CD4-positive, alpha-beta T cell treated with Interleukin-4 for 1 hour (primary cell): ENCODE measurements at regions not wholly inside any gene's neighbourhood (a gene's known extent, or its start where the extent isn't known, plus 50 kb on each side); places are given as distances from the start of the nearest gene placed in this dataset.
"Not testable (repeated sequence)": the region's sequence is repeated elsewhere in the genome, so short reads cannot be mapped to it uniquely, and the experiment has no call there.

ENCODE experiments used
- DNase-seq, 2 donors: peaks; one replicate each; pipeline ENCODE4 v3.0.0-alpha.2; 2020 to 2022

DNA sequence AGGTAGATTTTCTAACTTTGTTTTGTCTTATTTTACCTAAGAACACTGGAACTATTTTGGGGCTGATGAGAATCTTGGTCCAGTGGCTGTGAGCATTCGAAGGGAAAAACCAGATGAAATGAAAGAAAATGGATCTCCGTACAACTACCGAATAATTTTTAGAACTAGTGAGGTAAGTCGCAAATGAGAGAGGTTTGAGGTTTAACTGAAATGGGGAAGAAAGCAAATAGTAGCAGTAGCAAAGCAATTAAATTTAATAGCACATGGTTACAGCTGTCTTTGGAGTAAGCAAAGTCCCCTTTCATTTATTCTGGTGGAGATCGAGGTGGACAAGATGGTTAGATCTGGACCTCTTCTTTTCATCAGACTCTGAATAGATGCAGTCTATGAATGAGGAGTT is 313.5 kb upstream of the RGS6 start:
- DNase-seq: no peak

DNA sequence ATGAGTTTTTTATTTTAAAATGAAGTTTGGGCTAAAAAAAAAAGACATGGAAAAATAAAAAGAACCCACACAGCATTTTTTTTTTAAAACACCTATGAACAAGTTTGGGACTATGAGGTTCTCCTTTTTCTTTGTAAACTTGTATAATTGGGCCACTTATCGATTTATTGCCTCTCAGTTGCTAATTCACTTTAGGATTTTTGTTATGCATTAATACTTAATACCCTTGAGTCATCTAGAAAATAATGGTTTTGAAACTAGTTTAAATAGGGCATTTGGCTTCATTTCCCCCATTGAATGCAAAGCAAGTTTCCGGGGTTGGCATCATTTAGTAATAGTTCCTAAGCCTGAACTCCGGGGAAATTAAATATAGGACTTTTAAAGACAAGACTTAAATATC is 312.8 kb upstream of the RGS6 start:
- no peak for DNase-seq

DNA sequence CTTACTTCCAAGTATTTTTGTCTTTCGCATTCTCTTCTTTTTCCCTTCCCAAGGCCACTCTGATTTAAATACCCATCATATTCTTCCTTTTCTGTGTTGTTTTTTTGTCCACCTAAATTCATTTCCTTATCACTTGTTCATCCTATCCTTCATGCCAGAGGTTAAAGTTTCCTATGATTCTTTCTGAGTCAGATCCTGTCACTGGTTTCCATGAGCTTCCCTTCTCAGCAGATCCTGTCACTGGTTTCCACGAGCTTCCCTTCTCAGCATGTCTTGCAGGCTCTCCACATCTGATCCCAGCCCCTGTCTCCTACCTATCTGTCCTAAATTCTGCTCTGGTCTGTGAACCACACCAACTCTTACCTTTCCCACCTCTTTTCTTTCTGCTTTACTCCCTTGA is 311.8 kb upstream of the RGS6 start:
- DNase-seq: no peak

DNA sequence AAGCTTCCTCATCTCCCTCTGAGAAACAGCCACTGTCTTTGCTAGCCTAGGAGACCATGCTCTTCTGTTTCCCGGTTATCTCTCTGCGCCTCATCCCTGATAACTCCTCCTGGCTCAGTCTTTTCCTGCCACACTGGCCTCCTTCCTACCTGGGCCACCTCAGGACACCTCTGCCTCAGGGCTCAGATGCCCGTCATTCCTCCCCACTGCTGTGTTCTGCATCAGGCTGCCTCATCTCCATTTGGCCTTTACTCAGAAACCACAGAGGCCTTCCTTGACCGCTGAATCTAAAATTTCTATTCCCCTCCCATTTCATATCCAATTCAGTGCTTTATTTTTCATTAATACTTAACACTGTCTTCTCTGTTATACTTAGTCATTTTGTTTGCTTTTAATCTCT is 311.0 kb upstream of the RGS6 start:
- no peak for DNase-seq

DNA sequence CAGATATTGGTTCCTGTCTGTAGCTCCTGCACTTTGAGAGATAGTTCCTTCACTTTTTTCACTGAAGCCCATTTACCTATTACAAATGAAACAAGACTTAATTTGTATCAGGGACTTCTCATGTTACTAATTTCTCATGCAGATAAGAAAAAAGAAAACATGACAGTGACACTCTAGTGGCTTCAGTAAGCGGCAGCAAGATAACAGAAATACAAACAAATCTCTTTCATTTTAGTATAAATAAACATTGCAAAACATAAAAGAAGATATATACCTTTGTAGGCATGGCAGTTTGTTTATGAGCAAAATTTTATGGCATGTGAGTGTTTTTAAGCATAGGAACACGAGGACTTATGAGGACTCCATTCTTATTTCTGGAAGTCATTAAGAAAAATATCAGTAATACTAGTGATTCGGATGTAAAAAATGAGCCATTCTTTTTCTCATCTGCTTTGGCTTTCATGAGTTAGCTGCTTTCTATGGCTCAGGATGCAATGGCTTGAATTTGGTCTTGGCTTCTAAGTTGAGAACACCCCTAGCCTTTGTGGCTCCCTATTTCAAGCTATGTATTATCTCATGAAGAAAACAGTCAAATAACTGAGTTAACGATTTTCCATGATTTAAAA is 310.1 kb upstream of the RGS6 start:
- DNase-seq: no peak

DNA sequence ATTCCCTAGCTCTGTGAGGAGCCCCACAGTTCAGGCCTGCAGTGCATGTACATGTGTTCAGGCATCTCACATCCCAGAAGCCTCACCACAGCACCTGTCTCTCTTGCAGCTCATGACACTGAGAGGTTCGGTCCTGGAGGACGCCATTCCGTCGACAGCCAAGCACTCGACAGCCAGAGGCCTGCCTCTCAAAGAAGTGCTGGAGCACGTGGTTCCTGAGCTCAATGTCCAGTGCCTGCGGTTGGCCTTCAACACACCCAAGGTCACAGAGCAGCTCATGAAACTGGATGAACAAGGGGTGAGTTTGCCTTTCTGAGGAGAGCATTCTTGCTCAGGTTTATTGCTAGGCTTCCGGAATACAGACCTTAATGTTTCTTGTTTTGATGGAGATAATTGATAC is 308.3 kb upstream of the RGS6 start:
- DNase-seq: no peak

DNA sequence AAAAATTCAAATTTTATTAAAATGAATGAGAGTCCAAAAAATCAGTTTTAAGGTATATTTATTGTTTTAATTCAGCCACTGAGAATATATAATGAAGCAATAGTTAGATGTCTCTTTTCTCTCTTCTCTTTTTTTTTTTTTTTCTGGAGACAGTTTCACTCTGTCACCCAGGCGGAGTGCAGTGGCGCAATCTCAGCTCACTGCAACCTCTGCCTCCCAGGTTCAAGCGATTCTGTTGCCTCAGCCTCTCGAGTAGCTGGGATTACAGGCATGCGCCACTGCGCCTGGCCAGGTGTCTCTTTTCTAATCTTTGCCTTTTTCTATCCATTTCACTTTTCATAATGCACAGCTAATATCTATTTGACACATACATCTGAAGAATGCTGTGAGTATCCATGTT is 307.1 kb upstream of the RGS6 start:
- no peak for DNase-seq

DNA sequence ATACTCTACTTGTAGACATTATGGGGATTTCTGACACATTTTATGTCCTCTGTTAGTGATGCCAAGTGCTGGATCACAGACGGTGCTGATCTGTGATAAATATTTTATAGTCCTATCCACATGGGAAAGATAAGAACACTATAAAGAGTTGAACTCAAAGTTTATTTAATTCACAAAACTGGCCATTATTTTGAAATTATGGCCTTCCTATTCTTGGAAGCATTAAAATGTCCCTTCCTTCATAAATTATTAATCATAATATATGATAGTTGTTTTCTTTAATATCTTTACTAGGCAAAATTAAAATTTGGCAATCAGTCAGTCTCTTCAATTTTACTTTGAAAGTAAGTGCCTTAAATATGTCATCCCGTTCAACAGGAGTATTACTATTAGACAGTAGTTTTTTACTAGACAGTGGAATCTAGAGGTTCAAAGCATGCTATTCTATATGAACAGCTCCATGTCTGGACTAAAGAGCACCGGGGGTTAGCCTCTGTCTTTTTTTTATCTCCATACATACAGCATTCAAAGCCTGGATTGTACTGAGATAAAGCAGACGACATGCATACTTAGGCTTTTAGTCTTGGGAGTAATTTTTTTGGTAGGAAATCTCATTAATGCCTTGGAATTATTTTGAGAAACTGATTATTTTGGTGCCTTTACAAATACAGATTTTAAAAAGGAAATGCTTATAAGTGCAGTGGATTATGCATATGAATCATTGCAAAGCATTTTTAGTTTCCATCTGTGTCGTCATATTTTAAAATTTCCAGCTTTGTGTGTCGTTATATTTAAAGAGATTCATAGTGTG is 306.1 kb upstream of the RGS6 start:
- no peak for DNase-seq

DNA sequence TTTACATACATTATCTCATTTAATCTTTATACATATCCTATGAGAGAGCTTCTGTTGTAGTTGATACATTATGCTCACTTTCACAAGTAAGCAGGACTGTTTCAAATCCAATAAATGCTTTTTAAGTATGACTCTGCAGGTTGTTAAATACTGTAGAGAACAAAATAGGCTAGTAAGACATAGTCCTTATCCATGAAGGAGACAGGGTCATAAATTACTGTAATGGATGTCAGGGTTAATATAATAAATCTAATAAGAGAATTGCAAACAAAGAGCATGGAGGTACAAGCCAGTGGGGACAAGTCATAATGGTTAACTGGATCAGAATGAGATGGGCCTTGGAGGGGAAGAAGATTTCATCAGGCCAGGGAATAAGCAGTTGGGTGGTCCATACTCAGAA is 303.8 kb upstream of the RGS6 start:
- no peak for DNase-seq

DNA sequence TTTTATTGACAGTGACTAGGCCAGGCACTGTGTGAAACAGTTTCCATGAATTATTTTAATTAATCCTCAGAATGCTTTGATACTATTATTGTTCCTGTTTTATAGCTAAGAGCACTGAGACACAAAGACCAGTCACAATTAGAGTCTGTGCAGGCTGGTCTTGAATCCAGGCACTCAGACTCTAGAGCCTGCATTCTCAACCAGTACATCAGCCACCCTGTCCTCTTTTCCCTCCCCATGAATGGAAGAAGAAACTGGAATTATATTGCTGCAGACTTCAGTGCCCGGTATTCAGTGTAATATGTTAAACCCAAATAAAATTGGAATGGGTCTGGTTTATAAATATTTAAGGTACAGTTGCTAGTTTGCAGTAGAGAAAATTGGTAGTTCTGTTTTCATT is 303.0 kb upstream of the RGS6 start:
- no peak for DNase-seq

DNA sequence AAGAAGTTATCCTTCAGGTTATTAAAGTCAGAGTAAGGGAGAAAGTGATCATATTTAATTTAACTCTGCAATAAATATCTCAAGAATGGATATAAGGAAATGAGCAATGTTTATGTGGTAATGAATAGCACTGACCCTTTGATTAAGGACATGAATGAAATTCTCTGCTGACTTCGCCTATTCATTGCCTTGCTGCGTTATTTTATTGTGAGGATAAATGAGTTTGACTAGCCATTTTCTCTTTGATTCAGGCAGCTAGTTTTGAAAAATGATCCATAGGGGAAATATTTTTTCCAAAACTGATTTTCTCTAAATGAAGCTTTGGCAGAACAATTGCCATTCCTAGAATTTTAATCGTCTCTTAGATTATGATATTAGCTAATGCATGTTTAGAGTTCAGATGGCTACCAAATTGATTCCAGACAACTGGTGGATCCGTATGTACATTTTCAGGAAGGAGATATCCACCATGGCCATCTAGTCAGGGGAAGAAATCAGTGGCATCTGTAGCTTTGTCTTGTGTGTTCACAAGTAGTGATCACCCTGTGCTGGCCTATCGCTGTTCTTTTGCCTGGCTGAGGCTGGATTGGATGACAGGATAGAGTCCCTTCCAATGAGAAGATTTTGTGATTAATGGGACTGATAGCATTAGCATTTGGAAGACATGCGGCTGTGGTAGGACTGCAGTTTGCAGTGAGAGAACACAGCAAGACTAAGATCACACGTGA is 302.3 kb upstream of the RGS6 start:
- no peak for DNase-seq

DNA sequence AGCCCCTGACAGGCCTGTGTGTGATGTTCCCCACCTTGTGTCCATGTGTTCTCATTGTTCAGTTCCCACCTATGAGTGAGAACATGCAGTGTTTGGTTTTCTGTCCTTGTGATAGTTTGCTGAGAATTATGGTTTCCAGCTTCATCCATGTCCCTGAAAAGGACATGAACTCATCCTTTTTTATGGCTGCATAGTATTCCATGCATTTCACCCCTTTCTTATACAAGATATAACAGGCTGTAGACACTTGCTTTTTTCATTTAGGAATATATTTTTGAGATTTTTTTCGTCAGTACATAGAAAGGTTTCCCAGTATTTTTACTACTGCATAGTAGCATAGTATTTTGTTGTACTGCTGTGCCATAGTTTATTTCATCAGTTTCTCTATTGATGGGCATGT is 301.2 kb upstream of the RGS6 start:
- DNase-seq: not testable (repeated sequence)

DNA sequence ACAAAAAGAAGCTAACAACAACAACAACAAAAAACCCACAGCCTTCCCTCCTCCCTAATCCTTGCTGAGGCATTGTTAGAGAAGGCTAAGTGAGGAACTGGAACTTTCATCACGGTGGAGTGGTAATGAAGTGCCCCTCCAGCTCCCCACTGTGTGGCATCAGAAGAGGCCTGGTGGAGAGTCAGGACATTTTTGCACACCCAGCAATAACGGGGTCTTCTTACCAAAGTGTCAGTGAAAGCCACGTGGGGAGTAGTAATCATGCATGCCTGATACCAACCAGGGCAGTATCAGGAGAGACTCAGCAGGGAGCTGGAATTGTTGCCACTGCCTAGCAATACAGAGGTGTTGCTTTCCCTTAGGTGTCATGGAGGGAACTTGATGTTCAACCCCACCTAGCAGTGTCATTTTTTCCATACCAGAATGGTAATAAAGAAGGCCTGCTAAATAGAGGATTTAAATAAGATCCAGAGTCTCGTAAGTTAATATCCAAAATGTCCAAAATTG is 299.7 kb upstream of the RGS6 start:
- no peak for DNase-seq

DNA sequence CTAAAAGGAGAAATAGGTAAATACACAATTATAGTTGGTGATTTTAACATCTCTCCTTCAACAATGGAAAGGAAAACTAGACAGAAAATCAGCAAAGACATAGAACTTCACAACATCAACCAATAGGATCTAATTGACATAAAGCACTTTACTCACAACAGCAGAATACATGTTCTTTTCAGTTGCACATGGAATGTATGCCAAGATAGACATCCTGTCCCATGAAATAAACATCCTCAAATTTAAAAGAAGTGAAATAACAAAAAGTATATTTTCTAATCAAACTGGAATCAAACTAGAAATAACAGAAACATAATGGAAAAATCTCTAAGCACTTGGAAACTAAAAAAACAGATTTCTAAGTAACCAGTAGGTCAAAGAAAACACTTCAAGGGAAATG is 296.2 kb upstream of the RGS6 start:
- DNase-seq: no peak

DNA sequence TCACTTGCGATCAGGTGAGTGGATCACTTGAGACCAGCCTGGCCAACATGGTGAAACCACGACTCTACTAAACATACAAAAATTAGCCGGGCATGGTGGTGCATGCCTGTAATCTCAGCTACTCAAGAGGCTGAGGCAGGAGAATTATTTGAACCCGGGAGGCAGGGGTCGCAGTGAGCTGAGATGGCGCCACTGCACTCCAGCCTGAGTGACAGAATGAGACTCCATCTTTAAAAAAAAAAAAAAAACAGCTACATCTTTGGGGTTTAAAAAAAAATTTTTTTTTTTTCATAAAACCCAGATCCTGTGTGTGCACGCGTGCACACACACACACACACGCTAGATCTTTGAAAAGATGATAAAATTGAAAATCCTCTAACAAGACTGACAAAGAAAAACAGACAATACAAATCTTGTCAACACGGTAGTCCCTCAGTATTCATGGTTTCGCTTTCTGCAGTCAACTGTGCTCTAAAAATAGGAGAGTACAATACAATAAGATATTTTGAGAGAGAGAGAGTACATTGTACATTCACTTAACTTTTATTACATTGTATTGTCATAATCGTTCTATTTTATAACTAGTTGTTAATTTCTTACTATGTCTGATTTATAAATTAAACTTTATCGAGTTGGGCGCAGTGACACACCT is 295.3 kb upstream of the RGS6 start:
- DNase-seq: no peak

DNA sequence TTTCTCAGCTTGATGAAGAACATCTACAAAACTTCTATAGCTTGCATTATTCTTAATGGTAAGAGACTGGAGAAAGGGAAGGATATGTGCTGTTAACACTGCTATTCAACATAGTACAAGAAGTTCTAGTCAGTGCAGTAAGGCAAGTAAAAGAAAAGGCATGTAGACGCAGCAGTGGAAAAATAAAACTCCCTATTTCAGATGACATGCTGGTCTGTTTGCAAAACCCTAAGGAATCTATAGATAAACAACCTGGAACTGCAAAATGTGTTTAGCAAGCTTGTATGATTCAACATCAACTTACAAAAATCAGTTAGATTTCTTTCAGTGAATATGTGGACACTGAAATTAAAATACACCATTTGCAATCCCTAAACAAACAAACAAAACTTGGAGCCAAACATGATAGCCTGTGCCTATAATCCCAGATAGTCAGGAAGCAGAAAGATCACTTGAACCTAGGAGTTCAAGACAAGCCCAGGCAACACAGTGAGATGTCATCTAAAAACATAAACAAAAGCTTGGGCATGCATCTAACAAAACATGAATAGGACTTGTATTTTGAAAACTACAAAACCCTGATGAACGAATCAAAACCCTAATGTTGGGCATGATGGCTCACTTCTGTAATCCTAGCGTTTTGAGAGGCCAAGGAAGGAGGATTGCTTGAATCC is 293.6 kb upstream of the RGS6 start:
- no peak for DNase-seq

DNA sequence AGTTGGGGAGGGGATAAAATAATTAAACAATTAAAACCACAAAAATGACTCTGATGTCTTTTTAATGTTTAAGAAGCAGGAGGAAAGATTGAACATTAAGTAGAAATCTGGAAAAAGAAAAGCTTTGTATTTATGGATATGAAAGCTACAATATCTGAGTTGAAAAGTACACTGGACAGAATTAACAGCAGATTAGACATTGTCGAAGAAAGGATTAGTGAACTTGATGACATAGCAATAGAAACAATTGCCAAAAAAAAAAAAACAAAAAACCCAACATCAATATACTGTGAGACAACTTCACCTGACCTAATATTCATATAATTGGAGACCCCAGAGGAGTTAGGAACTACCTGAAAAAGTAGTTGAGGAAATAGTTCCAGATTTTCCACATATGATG is 289.5 kb upstream of the RGS6 start:
- DNase-seq: no peak

DNA sequence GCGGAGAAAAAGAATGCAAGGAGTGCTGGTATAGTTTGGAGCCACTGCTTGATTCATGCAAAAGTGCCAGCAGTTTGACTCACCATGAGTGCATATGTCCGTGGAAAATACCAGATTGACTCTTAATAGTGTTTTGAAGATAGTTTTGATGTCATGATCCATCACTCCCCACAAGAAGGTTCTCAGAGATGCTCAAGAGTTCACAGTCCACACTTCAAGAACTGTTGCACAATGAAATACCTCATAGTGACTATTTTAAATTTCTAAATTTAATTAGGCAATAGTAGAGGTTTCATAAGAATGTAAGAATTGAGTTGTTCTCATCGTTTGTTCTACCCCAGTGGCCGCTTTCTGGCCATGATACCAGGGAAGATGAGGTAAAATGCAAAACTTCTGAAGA is 286.6 kb upstream of the RGS6 start:
- no peak for DNase-seq

DNA sequence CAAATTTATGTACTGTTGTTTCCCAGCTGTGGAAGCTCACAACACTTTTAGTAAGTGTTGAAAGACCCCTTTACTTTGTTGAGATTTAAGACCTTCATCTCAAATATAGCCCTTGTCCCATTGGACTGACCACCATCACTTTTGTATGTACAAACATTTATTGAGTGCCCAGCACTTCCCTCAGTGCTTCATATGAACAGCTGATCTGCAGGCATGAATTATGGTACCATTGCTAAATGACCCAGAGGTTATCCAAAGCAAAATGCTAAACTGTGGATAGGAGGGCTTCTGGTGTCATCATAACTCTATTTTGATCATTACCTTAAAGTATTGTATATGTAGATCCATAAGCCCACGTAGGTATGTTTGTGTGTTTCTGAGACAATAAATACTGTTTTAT is 285.7 kb upstream of the RGS6 start:
- no peak for DNase-seq

DNA sequence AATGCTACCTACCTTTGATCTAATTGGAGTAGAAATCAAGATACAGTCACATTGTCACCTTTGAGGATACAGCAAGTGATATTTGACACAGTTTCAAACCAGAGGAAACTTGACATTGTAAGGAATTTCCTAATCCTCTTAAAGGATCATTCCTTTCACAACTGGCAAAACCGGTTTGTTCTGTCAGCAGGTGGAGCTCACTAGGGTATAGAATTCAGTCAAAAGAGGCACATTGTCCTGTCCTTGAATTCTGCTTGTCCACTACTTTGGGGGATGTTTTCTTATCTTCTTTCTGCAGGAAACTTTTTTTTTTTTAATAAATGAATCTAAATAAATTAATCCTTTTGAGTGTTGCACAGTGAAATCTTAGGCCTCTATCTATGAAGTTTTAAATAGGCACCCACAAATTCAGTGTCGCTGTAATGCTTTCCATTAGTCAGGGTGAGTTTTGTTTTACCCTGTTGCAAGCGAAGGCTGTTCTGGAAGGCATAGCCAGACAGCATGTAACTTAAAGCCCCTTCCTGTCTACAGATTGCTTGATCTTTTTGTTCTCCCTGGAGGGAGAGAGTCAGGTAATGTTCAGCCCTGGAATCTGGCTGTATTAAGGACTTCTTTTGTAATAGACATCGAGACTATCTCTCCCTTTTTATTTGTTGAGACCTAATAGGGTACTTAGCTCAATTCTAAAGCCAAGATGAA is 285.0 kb upstream of the RGS6 start:
- DNase-seq: no peak

DNA sequence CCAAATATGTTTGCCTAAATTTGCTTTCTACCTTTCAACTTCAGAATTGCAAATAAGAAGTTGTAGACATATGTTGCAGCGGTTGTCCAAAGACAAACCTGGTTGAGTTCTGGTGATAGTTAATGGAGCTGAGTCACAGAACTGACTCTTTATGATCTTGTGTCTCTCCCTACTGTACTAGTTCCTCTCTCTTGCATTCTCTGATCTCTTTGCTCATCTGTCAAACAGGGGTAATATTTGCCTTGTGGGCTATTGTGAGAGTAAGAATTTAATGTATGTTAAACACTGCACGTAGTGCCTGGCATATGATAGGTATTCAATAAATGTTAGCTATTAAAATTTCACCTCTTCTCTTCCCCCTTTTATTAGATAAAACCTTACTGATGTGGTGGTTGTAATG is 283.5 kb upstream of the RGS6 start:
- no peak for DNase-seq

DNA sequence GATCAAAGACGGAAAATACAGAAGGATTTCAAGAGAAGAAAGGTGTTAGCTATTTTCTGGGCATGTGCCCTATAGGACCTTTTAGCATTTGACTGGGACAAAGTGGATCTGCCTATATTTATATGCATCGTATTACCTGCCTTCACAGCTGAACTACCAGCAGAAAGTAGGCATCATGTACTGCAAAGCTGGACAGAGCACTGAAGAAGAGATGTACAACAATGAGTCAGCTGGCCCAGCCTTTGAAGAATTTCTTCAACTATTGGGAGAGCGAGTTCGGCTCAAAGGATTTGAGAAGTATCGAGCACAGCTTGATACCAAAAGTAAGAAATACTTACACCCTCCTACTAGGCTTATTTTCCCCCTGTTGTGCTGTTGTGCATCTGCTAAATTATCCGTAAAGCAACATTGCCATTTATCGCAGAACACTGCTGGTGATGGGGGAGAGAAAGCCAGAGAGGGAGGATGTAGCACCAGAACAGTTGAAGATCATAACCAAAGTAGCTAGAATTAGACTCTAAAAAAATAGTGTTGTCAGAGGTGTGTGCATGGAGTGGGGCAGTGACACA is 282.0 kb upstream of the RGS6 start:
- no peak for DNase-seq
